ENCODE measurements at regions not wholly inside any gene's neighbourhood (a gene's known extent, or its start where the extent isn't known, plus 50 kb on each side); places are given as distances from the start of the nearest gene placed in this dataset.

DNA sequence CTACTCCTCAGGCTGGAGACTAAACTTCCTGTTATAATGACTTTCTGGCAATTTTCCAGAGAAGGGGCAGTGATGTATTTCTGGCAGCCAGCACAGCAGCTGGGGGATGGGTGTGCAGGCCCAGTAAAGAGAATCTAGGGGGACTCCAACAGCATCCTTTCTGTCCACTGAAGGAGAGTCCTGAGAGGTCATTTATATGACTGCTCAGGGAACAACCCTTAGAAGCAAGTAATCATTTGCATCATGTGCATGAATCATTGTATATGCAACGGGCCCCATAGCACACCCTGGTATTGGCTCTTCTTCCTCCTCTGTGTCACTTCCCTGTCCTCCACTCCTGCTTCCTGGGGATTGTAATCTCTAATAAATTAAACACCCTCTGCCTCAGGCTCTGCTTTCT is 493.8 kb downstream of the RPS29 start:
- no peak for TF ChIP-seq CTCF (IDR thresholded peaks at IDR 0.05)
- no peak for TF ChIP-seq POLR2A (IDR thresholded peaks at IDR 0.05)

Measured in ovary (tissue), 3 donors.